ENCODE measurements at regions not wholly inside any gene's neighbourhood (a gene's known extent, or its start where the extent isn't known, plus 50 kb on each side); places are given as distances from the start of the nearest gene placed in this dataset.

DNA sequence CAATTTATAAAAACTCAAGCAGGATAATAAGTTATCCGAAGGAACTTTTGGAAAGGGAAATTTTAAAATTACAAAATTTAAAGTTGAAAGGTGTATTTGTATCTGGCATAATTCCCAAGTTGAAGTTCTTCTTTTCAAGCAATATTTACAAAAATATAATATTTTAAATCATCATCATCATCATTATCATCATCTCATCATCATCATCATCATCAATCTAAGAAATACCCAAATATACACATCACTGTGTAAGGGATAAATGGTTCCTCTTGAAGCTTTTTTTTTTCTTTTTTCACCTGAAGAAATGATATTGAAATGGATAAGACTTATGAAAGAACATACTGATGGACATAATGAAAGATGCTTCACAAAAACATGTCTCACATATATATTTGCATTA, 254.9 kb upstream of the ARRDC3 start:
- TF ChIP-seq, protein P1, sequence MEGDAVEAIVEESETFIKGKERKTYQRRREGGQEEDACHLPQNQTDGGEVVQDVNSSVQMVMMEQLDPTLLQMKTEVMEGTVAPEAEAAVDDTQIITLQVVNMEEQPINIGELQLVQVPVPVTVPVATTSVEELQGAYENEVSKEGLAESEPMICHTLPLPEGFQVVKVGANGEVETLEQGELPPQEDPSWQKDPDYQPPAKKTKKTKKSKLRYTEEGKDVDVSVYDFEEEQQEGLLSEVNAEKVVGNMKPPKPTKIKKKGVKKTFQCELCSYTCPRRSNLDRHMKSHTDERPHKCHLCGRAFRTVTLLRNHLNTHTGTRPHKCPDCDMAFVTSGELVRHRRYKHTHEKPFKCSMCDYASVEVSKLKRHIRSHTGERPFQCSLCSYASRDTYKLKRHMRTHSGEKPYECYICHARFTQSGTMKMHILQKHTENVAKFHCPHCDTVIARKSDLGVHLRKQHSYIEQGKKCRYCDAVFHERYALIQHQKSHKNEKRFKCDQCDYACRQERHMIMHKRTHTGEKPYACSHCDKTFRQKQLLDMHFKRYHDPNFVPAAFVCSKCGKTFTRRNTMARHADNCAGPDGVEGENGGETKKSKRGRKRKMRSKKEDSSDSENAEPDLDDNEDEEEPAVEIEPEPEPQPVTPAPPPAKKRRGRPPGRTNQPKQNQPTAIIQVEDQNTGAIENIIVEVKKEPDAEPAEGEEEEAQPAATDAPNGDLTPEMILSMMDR (IDR thresholded peaks at IDR 0.05), result no peak
- no peak for TF ChIP-seq EZH2 (IDR thresholded peaks at IDR 0.05; ENCODE audit: borderline replicate concordance, insufficient read depth, low read depth, low read length, poor library complexity, severe bottlenecking)

All from B cell (primary cell).